Kidney tubule cell (primary cell): ENCODE measurements at regions not wholly inside any gene's neighbourhood (a gene's known extent, or its start where the extent isn't known, plus 50 kb on each side); places are given as distances from the start of the nearest gene placed in this dataset.

Experiments used
- DNase-seq: peaks from one replicate; pipeline ENCODE4 v3.0.0-alpha.2; 2018; ENCODE audit warnings: low spot score

GRCh38 chr5:28516722-28517121 is 1478.3 kb upstream of the CDH9 start:
- DNase-seq = peak; percentile 46

- no peak for DNase-seq
Measured at GRCh38 chr5:28512648-28513047, 1474.3 kb upstream of the CDH9 start.

GRCh38 chr5:28505121-28505520 is 1466.7 kb upstream of the CDH9 start:
- peak; percentile 36 for DNase-seq

- DNase-seq = no peak
Measured at GRCh38 chr5:28500511-28500910, 1462.1 kb upstream of the CDH9 start.

GRCh38 chr5:28499766-28500290 is 1461.4 kb upstream of the CDH9 start:
- DNase-seq = peak; percentile 33

GRCh38 chr5:28495876-28496275 is 1457.5 kb upstream of the CDH9 start:
- no peak for DNase-seq

- no peak for DNase-seq
Measured at GRCh38 chr5:28493456-28493855, 1455.1 kb upstream of the CDH9 start.

- no peak for DNase-seq
Measured at GRCh38 chr5:28488752-28489151, 1450.4 kb upstream of the CDH9 start.

- DNase-seq = peak; percentile 25
Measured at GRCh38 chr5:28483327-28484025, 1445.1 kb upstream of the CDH9 start.

- DNase-seq = peak; percentile 32
Measured at GRCh38 chr5:28473531-28474107, 1435.2 kb upstream of the CDH9 start.

GRCh38 chr5:28468166-28468565 is 1429.8 kb upstream of the CDH9 start:
- DNase-seq = no peak

- no peak for DNase-seq
Measured at GRCh38 chr5:28463728-28464127, 1425.3 kb upstream of the CDH9 start.

- no peak for DNase-seq
Measured at GRCh38 chr5:28451483-28451882, 1413.1 kb upstream of the CDH9 start.

GRCh38 chr5:28450997-28451396 is 1412.6 kb upstream of the CDH9 start:
- DNase-seq = no peak

GRCh38 chr5:28448791-28449190 is 1410.4 kb upstream of the CDH9 start:
- no peak for DNase-seq

- DNase-seq = peak; percentile 65
Measured at GRCh38 chr5:28430565-28431178, 1392.3 kb upstream of the CDH9 start.

GRCh38 chr5:28421141-28421540 is 1382.8 kb upstream of the CDH9 start:
- DNase-seq = no peak

- no peak for DNase-seq
Measured at GRCh38 chr5:28415791-28416443, 1377.5 kb upstream of the CDH9 start.

- no peak for DNase-seq
Measured at GRCh38 chr5:28414619-28415018, 1376.2 kb upstream of the CDH9 start.

GRCh38 chr5:28408651-28409050 is 1370.3 kb upstream of the CDH9 start:
- DNase-seq = no peak

GRCh38 chr5:28408186-28408585 is 1369.8 kb upstream of the CDH9 start:
- DNase-seq = peak; percentile 93

- no peak for DNase-seq
Measured at GRCh38 chr5:28404363-28405071, 1366.1 kb upstream of the CDH9 start.
